Fibroblast of lung (primary cell): ENCODE measurements at regions not wholly inside any gene's neighbourhood (a gene's known extent, or its start where the extent isn't known, plus 50 kb on each side); places are given as distances from the start of the nearest gene placed in this dataset.

ENCODE experiments used
- DNase-seq, 2 donors: peaks; one replicate each; pipeline versions ENCODE4 v3.0.0 to v3.0.0-alpha.2; 2010; ENCODE audit warnings: low read depth in 2 of 2
- H2AFZ ChIP-seq: 2 replicates; pipeline ENCODE4 v1.5.1; 2012; ENCODE audit warnings: low read length, control low read depth, inconsistent platforms
- H3K27ac ChIP-seq: 2 replicates; pipeline ENCODE4 v1.5.1; 2011; ENCODE audit warnings: low read length, control low read depth; ENCODE audit not compliant: insufficient read depth
- H3K27me3 ChIP-seq: 2 replicates; pipeline ENCODE4 v1.5.1; 2011; ENCODE audit warnings: mild to moderate bottlenecking, low read length; ENCODE audit not compliant: control insufficient read depth, insufficient read depth
- H3K36me3 ChIP-seq: 2 replicates; pipeline ENCODE4 v1.5.1; 2011; ENCODE audit warnings: low read length; ENCODE audit not compliant: control insufficient read depth, insufficient read depth
- H3K4me1 ChIP-seq: 2 replicates; pipeline ENCODE4 v1.5.1; 2011; ENCODE audit warnings: low read length; ENCODE audit not compliant: control insufficient read depth, insufficient read depth; ENCODE audit errors: extremely low read depth
- H3K4me2 ChIP-seq: 2 replicates; pipeline ENCODE4 v1.5.1; 2011; ENCODE audit warnings: low read length, control low read depth; ENCODE audit not compliant: insufficient read depth; ENCODE audit errors: extremely low read depth
- H3K4me3 ChIP-seq, 4 experiments: fragments of 200-600 bp in 1 of 4; sonication (generic) in 1 of 4; replicated peaks in 1 of 4; 2 replicates each; pipeline ENCODE4 v1.5.1; 2011 to 2016; ENCODE audit warnings: low read length in 4 of 4, low read depth in 3 of 4, mild to moderate bottlenecking in 3 of 4, control low read depth in 2 of 4, inconsistent platforms in 1 of 4, mixed read lengths in 1 of 4; ENCODE audit not compliant: insufficient read depth in 1 of 4; ENCODE audit errors: control extremely low read depth in 1 of 4
- H3K79me2 ChIP-seq: 2 replicates; pipeline ENCODE4 v1.5.1; 2012; ENCODE audit warnings: mild to moderate bottlenecking, low read length, inconsistent platforms; ENCODE audit not compliant: control insufficient read depth, insufficient read depth
- H3K9ac ChIP-seq: 2 replicates; pipeline ENCODE4 v1.5.1; 2011; ENCODE audit warnings: mild to moderate bottlenecking, low read length, control low read depth; ENCODE audit not compliant: insufficient read depth
- H3K9me3 ChIP-seq: 2 replicates; pipeline ENCODE4 v1.5.1; 2012; ENCODE audit warnings: low read depth, low read length; ENCODE audit not compliant: control insufficient read depth, insufficient read depth
- H4K20me1 ChIP-seq: 2 replicates; pipeline ENCODE4 v1.5.1; 2011; ENCODE audit warnings: low read length; ENCODE audit not compliant: control insufficient read depth, insufficient read depth; ENCODE audit errors: extremely low read depth
- CTCF ChIP-seq, 2 donors: IDR thresholded peaks in 1 of 2; conservative IDR thresholded peaks in 1 of 2; 1 replicate in 1 of 2; 2 replicates in 1 of 2; pipeline ENCODE4 v1.5.1; 2011 to 2012; ENCODE audit warnings: low read length in 2 of 2, control low read depth in 1 of 2, inconsistent platforms in 1 of 2, low read depth in 1 of 2, mild to moderate bottlenecking in 1 of 2
- EZH2 ChIP-seq: IDR thresholded peaks from 2 replicates; pipeline ENCODE4 v1.5.1; 2012; ENCODE audit warnings: low read length, control low read depth, mild to moderate bottlenecking; ENCODE audit errors: missing control alignments

GRCh38 chr4:186957952-186958555 is 234.4 kb upstream of the FAT1 start:
- no peak for TF ChIP-seq CTCF (conservative IDR thresholded peaks at IDR 0.05 in 1 of 2, IDR thresholded peaks at IDR 0.05 in 1 of 2; ENCODE audit: low read depth in 1 of 2, low read length in 2 of 2)
- no peak for TF ChIP-seq EZH2
- Histone ChIP-seq H3K4me1 (no peaks in the 10 kb centered on the region), H3K36me3 (no peaks in the 10 kb centered on the region), H3K79me2 (no peaks in the 10 kb centered on the region), H3K9me3 (no peaks in the 10 kb centered on the region), H2AFZ (no peak overlapping the region), H3K27ac (no peak overlapping the region), H3K9ac (no peak overlapping the region), H3K4me3 (no peak overlapping the region), H3K27me3 (no peaks in the 10 kb centered on the region), H3K4me2 (no peak overlapping the region), H4K20me1 (no peaks in the 10 kb centered on the region)
- DNase-seq: peak in 1 of 2 donors; percentile 59

- no peak overlapping the region for H3K4me2 ChIP-seq
- TF ChIP-seq CTCF (conservative IDR thresholded peaks at IDR 0.05 in 1 of 2, IDR thresholded peaks at IDR 0.05 in 1 of 2; ENCODE audit: low read depth in 1 of 2, low read length in 2 of 2) (no peak), EZH2 (no peak)
- H3K4me1 ChIP-seq: no peaks in the 10 kb centered on the region
- no peak overlapping the region for H3K27ac ChIP-seq
- H3K9ac ChIP-seq: no peak overlapping the region
- H3K27me3 ChIP-seq: no peaks in the 10 kb centered on the region
- no peak overlapping the region for H3K4me3 ChIP-seq
- H3K79me2 ChIP-seq: no peaks in the 10 kb centered on the region
- no peaks in the 10 kb centered on the region for H3K36me3 ChIP-seq
- DNase-seq: no peak
- H2AFZ ChIP-seq: no peak overlapping the region
- H3K9me3 ChIP-seq: no peaks in the 10 kb centered on the region
- H4K20me1 ChIP-seq: no peaks in the 10 kb centered on the region
Observed at GRCh38 chr4:186958726-186959350, 235.2 kb upstream of the FAT1 start.

GRCh38 chr4:186979961-186980745 is 256.5 kb upstream of the FAT1 start:
- no peak overlapping the region for H3K9ac ChIP-seq
- no peak overlapping the region for H3K27ac ChIP-seq
- no peaks in the 10 kb centered on the region for H3K36me3 ChIP-seq
- H3K27me3 ChIP-seq: no peaks in the 10 kb centered on the region
- no peaks in the 10 kb centered on the region for H3K79me2 ChIP-seq
- no peaks in the 10 kb centered on the region for H4K20me1 ChIP-seq
- TF ChIP-seq EZH2 (no peak), CTCF (conservative IDR thresholded peaks at IDR 0.05 in 1 of 2, IDR thresholded peaks at IDR 0.05 in 1 of 2; ENCODE audit: low read depth in 1 of 2, low read length in 2 of 2) (no peak)
- no peaks in the 10 kb centered on the region for H3K9me3 ChIP-seq
- peak overlapping the region; percentile 58 for H2AFZ ChIP-seq
- DNase-seq: peak; percentile 58 to 69
- no peaks in the 10 kb centered on the region for H3K4me1 ChIP-seq
- H3K4me3 ChIP-seq: peak overlapping the region; percentile 17 to 51 (median 36)
- peak overlapping the region; percentile 86 for H3K4me2 ChIP-seq
